NOMO-1 treated with DMSO at 0.1 percent for 48 hours (cell line): ENCODE measurements at regions not wholly inside any gene's neighbourhood (a gene's known extent, or its start where the extent isn't known, plus 50 kb on each side); places are given as distances from the start of the nearest gene placed in this dataset.
A peak's percentile ranks its signal among the peaks of the same experiment; 100 is the strongest.

Experiments used
- DNase-seq: peaks from one replicate; lab custom pipeline; 2025; ENCODE audit not compliant: unreplicated experiment; lab: John Stamatoyannopoulos, UW

- DNase-seq = no peak
Observed at GRCh38 chr21:28256837-28257236, 735.8 kb downstream of the LTN1 start.

DNA sequence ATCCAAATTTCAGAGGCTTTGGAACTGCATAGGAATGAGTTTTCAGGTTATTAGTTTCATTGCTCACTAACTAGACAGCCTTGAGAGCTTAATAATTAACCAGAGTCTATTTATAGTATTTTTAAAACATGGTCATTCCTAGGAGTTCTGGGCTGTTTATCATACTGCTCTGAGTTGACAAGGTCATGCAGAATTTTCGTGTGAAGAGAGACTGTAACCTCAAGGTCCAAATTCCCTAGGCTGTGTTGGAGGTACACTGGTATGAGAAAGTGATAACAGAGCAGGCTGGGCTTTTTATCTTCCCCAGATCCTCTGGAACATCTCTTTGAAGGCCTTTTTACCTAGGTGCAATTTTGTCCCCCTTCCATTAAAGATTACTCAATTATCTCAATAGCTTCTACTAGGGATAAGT is 736.3 kb downstream of the LTN1 start:
- no peak for DNase-seq

DNA sequence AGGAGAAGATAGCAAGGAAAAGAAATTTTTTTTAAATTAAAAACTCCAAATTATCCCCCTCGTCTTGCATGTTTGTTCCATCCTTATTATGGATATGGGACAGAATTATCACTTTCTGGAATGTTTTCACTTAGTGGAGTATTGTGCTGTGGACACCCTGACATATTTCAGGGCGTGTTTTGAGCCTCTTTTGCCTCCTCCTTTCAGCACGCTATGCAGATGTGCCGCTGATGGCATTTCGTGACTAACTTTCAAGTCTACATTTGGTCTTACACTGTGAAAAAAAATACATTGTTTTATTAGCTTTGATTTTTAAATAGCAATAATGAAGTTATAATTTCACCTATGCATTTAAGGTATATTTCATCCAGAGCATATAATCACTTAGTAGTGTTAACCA is 738.7 kb downstream of the LTN1 start:
- DNase-seq = no peak

- DNase-seq = no peak
Observed at GRCh38 chr21:28253338-28253737, 739.3 kb downstream of the LTN1 start.

DNA sequence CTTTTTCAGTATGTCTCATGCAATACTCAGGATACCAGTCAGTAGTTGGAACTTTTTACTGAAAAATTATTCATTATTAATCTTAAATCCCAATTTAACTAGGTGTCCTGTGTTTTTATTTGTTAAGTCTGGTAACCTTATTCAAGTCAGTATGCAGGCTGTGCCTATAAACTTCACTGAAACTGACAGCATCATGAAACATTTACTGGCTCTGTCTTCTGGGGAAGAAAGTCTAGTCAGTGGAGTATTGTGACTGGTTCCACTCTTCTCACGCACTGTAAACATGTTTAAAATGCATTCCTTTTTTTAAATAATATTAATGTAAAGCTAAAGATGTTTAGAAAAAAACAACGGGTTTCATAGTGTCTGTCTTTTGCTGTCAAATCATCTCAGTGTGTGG is 739.7 kb downstream of the LTN1 start:
- no peak for DNase-seq

DNA sequence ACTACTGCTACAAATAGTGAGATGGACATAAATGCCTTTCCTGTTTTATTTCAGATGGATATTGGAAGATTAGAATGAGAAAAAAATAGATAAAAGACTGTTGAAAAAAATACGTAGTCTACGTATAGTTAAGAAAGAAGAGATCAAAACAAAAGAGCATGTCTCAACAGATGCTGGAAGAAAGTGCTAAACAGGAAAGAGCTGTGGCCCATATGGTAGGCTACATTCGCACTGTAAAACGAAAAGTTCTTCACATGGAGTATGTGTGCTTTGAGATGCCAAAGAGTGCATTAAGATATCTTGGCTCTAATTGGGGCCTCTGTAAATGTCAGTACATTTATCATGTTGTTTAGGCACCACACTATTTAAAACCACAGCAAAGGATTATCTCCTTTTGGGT is 741.7 kb downstream of the LTN1 start:
- DNase-seq = no peak

- DNase-seq = no peak
Observed at GRCh38 chr21:28247454-28248020, 745.1 kb downstream of the LTN1 start.

DNA sequence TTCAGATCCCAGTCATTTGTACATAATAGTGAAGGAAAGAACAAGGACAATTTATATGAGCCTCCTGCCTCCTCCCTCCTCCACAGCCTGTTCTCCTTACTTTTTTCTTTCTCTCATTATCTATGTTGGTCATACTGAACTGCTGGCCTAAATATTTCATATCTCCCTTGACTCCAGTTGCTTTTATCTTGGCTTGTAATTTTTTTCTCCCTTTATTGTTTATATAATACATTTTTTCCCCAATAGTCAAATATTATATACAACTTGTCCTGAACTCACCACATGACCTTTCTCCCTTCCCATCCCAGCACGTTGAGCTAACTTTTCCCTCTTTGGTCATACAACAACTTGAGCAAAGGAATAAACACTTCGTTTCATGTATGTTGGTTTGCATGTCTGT is 752.1 kb downstream of the LTN1 start:
- no peak for DNase-seq

DNA sequence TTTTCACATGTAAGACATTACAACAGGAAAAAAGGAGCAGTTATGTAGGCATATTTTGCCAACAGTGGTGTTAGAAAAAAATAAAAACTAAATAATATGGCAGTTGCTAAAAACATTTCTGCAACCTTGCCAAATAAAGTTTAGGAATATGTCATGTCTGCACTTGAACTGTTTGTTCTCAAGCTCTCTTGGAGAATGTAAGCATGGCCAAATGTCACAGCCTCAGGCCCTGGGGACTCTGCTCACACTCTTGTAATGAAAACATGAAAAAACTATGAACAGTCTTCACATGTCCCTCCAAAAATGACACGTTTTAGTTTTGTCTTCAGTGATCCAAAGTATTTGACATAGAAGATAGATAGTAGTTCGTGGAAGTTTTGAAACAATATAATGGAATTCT is 753.3 kb downstream of the LTN1 start:
- no peak for DNase-seq

DNA sequence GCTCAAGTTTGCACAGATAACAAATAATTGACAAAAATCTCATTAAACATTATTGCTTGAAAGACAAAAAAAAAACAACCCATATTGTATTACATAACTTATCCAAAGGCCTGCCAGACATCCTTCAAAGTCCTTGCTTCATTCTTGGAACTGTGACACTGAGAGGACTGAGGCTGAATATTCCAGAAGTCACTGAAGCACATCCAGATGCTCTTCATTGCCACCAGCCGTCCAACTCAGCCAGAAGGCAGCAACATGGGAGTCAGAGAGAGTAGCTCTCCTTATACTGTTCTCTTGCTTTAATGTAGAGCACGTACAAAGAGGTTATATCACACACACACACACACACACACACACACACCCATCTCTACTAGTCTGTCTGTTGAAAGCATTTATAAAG is 755.0 kb downstream of the LTN1 start:
- no peak for DNase-seq

GRCh38 chr21:28235169-28235895 is 757.3 kb downstream of the LTN1 start:
- peak; percentile 81 for DNase-seq

DNA sequence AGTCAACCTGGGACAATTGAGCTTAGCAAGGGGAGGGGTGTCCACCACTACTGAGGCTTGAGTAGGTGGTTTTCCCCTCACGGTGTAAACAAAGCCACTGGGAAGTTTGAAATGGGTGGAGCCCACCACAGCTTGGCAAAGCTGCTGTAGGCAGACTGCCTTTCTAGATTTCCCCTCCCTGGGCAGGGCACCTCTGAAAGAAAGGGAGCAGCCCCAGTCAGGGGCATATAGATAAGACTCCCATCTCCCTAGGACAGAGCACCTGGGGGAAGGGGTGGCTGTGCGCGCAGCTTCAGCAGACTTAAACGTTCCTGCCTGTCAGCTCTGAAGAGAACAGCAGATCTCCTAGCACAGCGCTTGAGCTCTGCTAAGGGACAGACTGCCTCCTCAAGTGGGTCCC is 758.4 kb downstream of the LTN1 start:
- no peak for DNase-seq

- no peak for DNase-seq
Observed at GRCh38 chr21:28233536-28234220, 759.0 kb downstream of the LTN1 start.

GRCh38 chr21:28230559-28230958 is 762.1 kb downstream of the LTN1 start:
- DNase-seq = no peak

- peak; percentile 27 for DNase-seq
Observed at GRCh38 chr21:28229814-28230213, 762.9 kb downstream of the LTN1 start.

DNA sequence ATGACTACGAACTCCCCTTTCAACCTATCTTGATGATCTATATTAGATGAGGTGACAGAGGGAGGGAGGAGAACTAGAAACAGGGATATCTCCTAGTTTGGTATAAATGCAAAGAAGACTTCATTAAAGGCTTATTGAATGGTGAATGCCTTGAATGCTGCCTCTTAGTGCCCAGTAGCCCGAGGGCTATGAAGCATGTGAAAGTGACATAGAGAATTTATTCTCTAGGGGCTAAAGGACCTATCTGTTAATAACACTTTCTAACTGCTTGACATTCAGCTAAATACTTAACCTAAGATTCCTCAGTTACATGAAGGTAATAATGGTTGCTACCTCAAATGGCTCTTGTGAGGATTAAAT is 764.1 kb downstream of the LTN1 start:
- no peak for DNase-seq

GRCh38 chr21:28227881-28228635 is 764.6 kb downstream of the LTN1 start:
- peak; percentile 60 for DNase-seq

- DNase-seq = no peak
Observed at GRCh38 chr21:28226563-28226962, 766.1 kb downstream of the LTN1 start.

DNA sequence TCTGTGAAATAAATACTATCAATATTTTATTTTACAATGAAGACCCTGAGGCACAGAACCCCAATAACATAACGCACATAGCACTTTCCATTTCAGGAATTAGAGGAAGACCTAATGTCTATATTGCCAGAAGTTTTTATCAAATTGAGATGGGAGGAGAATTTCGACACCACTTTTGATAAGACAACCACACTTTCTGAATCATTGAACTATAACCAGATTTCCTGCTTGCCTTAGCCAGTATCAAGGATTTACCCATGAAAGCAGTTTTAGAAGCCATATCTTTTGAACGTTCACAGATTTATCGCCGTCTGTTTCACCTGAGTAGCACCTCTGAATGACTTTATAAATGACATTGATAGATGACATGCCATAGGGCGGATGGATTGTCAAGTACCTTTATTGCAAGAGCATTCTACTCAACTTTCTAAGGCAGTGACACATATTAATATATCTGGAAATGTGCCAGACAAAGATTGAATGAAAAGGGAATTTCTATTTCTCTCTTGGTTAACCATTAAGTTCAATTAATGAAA is 768.4 kb downstream of the LTN1 start:
- DNase-seq = no peak

GRCh38 chr21:28221984-28222383 is 770.7 kb downstream of the LTN1 start:
- no peak for DNase-seq

DNA sequence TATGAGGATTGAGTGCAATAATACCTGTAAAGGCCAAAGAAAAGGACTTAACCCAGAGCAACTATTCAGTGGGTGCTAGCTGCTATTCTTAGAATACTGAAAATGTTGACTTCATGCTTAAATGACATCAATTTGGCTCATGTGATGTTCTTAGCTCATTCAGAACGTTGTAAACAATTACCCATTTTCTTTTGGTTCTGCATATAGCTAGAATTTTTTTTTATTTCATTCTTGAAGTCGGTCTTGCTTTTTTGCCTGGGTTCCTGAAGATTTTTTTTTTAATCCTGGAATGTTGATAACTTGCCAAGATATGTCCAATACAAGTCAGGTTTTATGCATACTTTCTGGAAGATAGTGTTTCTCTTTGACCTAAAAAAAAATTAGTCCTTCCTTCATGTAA is 772.0 kb downstream of the LTN1 start:
- no peak for DNase-seq
